ENCODE measurements at regions not wholly inside any gene's neighbourhood (a gene's known extent, or its start where the extent isn't known, plus 50 kb on each side); places are given as distances from the start of the nearest gene placed in this dataset.
"Not testable (repeated sequence)": the region's sequence is repeated elsewhere in the genome, so short reads cannot be mapped to it uniquely, and the experiment has no call there.

DNA sequence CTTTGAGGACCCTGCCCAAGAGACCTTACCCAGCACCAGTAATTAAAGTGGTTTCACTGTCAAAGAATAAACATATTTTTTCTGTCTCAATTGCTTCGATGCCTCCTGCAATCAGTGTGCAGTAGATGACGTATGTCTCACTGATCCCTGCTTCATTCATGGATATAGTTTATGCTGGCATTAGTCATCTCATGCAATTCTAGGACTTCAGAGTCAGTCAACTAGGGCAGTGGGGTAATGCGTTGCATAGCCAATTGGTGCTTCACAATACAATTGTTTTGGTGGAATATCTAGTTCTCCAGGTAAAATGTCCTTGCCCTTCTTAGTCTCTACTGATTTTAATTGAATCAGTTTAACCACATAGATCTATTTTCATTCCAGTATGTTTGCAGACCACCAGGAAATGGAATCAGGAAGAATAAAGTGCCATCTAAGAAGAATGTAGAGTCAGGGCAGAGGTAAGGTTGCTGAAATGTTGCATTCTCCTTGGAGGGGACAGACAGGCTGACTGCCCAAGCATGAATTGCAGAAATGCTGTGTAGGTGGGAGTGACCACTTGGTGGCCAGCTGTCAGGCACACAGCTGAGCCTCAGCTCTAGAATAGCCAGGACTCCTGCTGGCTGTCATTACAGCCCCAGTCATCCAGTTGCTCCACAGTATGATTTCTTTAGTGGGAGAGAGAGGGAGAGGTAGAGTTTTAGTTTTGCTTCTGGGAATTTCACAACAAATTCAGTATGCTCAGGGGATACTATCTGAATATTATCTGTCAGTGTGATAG is 73.5 kb upstream of the MEGF10 start:
- DNase-seq: no peak

DNA sequence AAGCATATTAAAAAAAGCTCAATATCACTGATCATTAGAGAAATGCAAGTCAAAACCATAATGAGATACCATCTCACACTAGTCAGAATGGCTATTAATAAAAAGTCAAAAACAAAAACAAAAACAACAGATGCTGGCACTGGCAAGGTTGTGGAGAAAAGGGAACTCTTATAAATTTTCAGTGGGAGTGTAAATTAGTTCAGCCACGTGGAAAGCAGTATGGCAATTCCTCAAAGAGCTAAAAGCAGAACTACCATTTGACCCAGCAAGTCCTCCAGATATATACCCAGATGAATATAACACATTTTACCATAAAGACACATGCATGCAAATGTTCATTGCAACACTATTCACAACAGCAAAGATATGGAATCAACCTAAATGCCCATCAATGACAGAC is 68.7 kb upstream of the MEGF10 start:
- not testable (repeated sequence) for DNase-seq

DNA sequence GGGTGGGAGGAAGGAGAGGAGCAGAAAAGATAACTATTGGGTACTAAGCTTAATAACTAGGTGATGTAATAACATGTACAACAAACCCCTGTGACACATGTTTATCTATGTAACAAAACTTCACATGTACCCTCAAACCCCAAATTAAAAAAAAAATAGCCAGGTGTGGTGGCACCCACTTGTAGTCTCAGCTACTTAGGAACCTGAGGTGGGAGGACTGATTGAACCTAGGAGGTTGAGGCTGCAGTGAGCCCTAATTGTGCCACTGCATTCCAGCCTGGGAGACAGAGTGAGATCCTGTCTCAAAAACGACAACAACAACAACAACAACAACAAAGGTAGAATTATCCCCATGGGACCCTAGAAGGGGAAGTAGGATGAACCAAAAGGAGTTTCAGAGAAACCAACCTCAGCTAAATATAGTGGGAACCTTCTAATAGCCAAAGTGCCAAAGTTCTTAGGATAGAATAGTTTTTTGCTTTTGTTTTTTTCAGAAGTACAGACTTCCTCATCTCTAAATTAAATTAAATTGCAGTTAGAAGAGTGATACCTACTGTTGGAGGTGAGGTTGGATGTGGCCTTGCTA is 67.9 kb upstream of the MEGF10 start:
- not testable (repeated sequence) for DNase-seq

DNA sequence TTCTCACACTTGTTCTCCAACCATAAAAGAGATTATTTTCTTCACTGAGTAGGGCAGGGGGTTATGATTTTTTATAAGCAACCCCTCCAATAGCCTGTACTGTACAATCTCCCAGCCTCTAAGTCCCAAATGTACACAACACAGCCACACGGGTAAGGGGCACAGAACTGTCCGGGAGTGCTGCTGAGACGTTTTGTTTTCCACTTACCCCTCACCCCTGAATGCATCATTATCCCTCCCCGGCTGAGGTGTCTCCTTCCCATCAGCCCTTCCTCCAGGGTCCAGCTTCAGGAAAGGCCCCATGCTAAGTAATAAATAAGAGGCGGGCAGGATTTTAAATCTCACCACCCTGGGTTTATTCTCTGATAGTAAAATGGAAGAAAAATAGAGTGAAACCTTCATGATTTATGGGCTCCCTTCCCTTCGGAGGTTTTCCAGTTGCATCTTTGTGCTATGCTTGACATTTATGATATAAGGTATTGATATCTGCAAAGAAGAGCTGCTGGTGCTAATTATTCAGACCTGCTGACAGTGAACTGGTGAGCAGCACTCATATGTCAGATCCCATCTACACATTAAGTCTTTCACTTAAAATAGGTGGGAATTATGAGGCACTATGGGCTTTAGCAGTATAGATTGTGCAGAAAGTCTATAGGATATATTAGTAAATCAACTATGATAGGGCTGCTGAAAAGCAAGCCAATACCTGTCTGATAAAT is 67.2 kb upstream of the MEGF10 start:
- no peak for DNase-seq

DNA sequence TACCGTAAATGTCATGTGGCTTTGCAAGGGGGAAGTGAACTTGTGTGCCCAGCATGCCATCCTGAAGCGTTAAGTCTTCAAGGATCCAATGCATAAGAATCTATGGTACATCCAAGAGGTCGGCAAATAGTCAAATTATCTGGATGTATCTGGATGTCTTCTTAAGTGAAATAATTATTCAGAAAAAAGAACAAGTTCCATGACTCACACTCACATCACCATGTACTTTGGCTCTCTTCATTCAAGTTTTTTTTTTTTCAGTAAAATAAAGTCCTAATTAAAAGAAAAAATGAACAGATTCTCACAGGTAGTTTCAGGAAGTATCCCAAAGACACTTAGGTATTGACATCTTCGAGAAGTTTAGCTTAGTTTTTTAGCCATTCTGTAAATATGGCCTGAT is 62.7 kb upstream of the MEGF10 start:
- DNase-seq: no peak

DNA sequence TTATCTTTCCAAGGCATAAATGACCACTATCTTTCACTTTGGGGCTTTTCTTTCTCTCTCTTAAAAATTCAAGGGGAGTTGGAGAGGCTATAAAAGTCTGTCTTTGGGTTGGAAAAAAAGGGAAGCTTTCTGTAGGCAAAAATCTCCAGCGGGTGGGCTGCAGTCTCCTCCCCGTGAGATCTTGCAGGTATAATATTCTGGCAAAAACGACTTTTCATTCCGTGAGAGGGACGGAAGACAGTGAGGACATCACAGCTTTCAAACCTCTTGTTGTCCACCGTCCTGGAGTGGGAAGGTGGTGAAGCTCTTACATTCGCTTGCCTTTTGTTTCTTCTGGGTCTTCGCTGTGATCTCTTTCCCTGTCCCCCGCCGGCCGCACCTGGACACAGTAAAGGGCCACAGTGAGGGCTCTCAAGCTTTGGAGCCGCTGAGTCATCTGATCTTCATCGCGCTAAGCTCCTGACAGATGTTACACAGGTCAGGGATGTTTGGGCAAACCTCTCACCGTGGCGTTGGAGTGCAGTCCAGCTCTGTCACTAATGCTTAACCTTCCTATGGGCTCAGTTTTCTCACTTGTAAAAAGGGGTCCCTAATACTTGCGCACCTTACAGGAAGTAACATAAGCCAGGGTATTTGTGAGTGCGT is 61.9 kb upstream of the MEGF10 start:
- DNase-seq: peak; percentile 53

DNA sequence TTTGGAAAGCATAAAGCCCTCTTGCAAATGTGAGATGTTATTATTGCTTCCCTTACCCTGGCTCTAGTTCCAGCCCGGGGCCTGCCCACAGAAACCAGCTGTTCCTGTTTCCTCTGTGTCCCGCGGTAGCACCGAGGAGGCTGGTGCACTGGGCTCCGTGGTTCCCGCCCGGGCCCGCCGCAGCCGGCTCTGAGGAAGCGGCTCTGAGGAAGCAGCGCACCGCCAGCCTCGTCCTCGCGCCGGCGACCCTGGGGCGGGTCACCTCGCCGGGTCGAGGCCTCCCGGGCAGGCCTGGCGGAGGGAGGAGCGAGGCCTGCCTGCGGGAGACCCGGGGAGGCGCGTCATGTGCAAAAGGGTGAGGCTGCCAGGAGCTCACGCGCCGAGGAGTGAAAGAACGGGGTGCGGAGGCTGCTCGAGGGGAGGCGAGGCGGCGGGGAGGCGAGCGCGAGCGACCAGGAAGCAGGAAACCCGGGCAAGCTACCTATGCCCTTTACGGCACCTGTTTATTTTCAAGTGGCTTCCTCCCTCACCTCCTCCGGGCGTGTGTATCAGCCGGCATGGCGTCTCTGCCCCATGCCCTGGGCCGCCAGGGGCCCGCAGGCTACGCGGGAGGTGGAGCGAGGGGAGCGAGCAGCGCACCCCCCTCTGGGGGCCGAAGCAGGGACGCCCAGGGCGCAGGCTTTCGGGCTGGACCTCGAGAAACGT is 61.3 kb upstream of the MEGF10 start:
- peak; percentile 53 for DNase-seq

DNA sequence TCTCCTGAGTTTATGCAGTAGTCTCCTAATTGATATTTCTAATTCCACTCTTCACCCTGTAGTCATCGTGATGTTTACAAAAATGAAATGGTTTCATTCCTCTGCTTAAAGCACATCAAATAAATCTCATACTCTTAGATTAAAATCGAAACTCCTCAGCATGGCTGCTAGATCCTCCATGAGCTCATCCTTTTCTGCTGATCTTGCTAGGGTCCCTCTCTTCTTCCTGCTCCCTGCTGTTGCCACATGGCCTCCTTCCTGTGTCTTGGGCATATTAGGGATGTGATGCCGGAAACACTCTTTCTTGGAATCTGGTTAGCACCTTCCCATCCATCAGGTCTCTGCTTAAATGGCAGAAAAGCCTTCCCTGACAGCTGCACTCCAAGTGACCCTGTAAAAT is 59.5 kb upstream of the MEGF10 start:
- no peak for DNase-seq

DNA sequence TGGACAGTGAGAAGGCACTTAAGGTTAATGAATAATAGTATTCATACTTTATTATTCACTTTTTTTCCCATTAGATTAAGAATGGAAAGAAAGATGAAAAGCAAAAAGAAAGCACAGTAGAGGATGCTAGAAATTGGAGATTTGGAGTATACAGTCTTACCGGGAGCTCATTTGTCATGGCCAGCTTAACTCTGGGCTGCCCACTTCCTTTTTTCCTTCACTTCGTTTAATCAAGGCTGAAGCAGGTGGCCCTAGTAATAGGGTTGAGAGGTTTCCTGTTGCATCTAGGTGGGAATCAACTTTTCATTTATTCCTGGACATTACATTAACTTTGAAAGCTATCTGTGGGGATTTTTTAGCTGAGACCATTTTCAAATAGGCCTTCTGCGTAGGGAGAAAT is 57.0 kb upstream of the MEGF10 start:
- no peak for DNase-seq

DNA sequence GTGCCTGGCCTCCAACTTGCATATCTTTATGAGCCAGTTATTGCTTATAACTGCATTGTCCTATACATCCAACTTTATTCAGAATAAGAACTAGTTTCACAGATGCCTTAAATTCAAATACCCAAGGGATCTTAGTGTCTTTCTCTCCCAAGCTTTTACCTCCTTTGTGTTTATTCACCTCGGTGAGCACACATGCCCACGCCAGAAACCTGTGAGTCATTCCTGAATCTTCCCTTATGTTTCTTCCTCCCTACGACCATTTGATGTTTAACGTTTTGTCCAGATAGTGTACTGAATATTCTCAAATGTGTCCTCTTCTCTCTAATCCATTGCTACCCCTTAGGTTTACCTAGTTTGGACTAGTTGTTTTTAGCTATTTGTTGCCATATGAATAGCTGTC is 55.5 kb upstream of the MEGF10 start:
- no peak for DNase-seq

DNA sequence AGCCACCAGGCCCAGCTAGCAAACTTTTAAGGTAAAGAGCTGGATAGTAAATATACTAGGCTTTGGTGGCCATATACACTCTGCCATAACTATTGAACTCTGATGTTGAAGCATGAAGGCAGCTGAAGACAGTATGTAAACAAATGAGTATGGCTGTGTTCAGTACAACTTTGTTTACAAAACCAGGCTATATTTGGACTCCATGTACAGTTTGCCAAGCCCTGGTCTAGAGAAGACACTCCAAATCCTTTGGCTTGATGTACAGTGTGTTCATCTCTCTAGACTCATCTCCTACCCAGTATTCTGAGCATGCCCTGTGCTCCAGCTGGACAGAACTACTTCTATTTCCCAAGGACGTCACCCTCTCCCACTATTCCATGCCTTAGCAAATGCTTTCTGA is 54.3 kb upstream of the MEGF10 start:
- DNase-seq: peak; percentile 18
